NCI-H1694 (cell line): ENCODE measurements at regions not wholly inside any gene's neighbourhood (a gene's known extent, or its start where the extent isn't known, plus 50 kb on each side); places are given as distances from the start of the nearest gene placed in this dataset.

Source experiments
- DNase-seq: peaks from one replicate; lab custom pipeline; 2025; lab: John Stamatoyannopoulos, UW

DNA sequence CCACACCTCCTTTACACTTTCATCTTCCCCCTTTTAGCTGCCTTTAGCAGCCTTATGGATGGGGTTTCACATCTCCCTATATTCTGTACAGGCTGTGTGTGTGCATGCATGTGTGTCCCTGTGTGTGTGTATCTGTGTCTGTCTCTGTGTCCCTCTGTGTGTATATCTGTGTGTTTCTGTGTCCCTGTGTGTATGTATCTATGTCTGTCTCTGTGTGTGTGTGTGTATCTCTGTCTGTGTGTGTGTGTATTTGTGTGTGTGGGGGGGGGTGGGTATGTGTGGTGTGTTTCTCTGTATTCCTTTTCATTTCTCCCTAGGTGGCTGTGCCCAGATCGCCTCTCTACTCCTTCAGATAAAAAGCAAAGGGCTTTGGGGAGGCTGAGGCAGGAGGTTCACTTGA lies 52.2 kb upstream of the CD83 start:
- no peak for DNase-seq

DNA sequence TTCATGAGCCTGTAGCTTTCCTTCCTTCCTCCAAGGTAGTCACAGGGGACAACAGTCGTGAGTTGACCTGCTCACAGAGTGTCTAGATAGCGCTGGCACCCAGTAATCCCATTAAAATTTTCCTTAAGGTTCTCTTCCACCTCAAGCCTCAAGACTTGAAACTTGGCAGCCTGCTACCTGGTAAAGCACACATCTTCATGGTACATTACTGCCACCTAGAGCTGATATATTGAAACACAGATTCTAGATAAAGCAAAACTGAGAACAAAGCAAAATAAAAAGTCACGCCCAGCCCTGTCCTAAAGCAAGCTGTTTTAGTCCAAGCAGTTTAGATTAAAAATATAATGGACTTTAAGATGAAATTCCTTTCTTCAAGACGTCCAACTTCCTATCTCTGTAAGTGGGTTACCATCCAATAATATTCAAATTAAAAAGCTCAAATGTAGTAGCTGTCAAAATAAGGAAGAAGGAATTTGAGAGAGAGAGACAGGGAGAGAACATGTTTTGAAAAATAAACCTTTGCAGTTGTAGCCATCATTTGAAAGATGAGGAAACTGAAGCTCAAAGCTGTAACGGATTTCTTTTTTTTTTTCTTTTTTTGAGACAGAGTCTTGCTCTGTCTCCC lies 50.7 kb upstream of the CD83 start:
- DNase-seq: peak; percentile 71

DNA sequence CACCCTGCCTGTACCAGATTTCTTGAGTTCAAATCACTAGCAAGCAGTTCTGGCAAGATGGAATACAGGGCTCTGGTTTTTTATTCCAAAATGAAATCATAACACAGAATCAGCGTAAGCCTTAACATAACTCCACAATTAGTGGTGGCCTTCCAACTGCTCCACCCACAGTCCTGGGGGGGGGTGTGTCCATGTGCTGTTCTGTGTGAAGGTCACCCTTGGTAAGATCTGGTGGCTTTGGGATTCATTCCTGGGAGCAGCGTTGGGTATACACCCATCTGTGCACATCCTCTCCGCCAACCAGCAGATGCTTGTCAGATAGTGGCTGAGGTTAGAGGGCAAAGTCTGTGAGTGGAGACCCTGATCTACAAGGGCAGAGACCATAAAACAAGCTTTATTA lies 49.9 kb upstream of the CD83 start:
- DNase-seq: no peak
